ENCODE measurements at regions not wholly inside any gene's neighbourhood (a gene's known extent, or its start where the extent isn't known, plus 50 kb on each side); places are given as distances from the start of the nearest gene placed in this dataset.

GRCh38 chr6:12582421-12583110 lies 134.0 kb upstream of the PHACTR1 start:
- no peaks in the 10 kb centered on the region for H3K9me3 ChIP-seq (ENCODE audit: control insufficient read depth, low read depth, low read length)
- H3K79me2 ChIP-seq (ENCODE audit: control insufficient read depth, insufficient read depth, low read length) = no peaks in the 10 kb centered on the region
- DNase-seq (ENCODE audit: low read depth, low spot score) (no peak), FAIRE-seq (peak; percentile 23)
- H3K4me1 ChIP-seq (ENCODE audit: control insufficient read depth, extremely low read depth, insufficient read depth, low read length) = peaks cover 42% of the 10 kb centered on the region
- no peak overlapping the region for H3K9ac ChIP-seq (ENCODE audit: control insufficient read depth, extremely low read depth, insufficient read depth, low read length)
- dilution Hi-C loops (cut with MboI; ENCODE audit: extremely low pct_ligation_motif_present, low sequenced_read_pairs) = no loop called here
- H3K4me2 ChIP-seq (ENCODE audit: control insufficient read depth, extremely low read depth, insufficient read depth, low read depth, low read length) = no peak overlapping the region
- H3K27ac ChIP-seq (ENCODE audit: control insufficient read depth, insufficient read depth, low read length) = no peak overlapping the region
- TF ChIP-seq CTCF (optimal IDR thresholded peaks at IDR 0.05 in 1 of 3, IDR thresholded peaks at IDR 0.05 in 1 of 3, conservative IDR thresholded peaks at IDR 0.05 in 1 of 3; ENCODE audit: extremely low read depth in 1 of 3, insufficient read depth in 2 of 3, low read length in 3 of 3) (no peak), EZH2 (IDR thresholded peaks at IDR 0.05; ENCODE audit: low read length) (no peak)
- no peak overlapping the region for H2AFZ ChIP-seq (ENCODE audit: control insufficient read depth, low read length)
- no peaks in the 10 kb centered on the region for H3K36me3 ChIP-seq (ENCODE audit: control insufficient read depth in 2 of 2, extremely low read depth in 1 of 2, insufficient read depth in 2 of 2, low read length in 2 of 2)
- no peaks in the 10 kb centered on the region for H3K9me1 ChIP-seq (ENCODE audit: control insufficient read depth, extremely low read depth, insufficient read depth, low read length)
- no peaks in the 10 kb centered on the region for H4K20me1 ChIP-seq (ENCODE audit: control insufficient read depth, extremely low read depth, insufficient read depth, low read length)
- no peak overlapping the region for H3K4me3 ChIP-seq (ENCODE audit: control insufficient read depth in 2 of 3, extremely low read depth in 1 of 3, insufficient read depth in 2 of 3, low read depth in 1 of 3, low read length in 3 of 3)
- no peaks in the 10 kb centered on the region for H3K27me3 ChIP-seq (ENCODE audit: control insufficient read depth, extremely low read depth, insufficient read depth, low read length)

DNA sequence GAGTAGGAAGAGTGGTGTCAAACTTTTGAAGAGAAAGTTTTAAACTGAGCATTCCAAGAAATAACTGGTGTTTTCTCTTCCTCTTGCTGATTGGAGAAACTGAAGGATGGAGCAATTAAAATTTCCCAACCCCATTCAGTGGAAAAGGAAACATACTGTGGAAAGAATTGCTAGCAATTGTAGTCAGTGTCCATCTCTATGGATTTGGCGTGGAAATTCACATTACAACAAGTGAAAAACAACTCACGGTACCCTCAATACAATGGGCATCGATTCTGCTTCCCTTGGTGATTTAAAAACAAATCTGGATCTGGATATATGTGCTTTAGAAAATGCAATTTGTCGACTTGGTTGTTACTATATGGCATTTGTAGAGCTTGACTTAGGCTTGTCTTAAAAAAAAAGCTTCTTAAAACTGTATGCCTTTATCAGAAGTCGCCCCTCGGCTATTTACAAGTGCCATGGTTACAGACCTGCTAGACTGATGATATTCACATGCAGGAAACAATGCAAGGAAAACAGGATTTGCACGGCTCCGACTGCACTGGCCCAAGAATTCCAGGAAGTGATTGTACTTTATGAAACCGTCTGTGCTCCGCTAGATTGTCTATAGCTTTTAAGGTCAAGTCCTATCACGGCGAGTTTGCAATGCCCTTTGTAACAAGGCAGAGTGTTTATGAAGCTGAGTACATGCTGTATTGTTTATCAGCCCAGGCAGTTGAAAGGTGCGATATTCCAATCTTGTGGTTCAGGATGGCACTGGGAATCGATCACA lies 131.7 kb upstream of the PHACTR1 start:
- H3K4me3 ChIP-seq (ENCODE audit: control insufficient read depth in 2 of 3, extremely low read depth in 1 of 3, insufficient read depth in 2 of 3, low read depth in 1 of 3, low read length in 3 of 3) = peak overlapping the region in 1 of 3 experiments; percentile 19
- DNase-seq (ENCODE audit: low read depth, low spot score) = no peak
- H4K20me1 ChIP-seq (ENCODE audit: control insufficient read depth, extremely low read depth, insufficient read depth, low read length) = no peaks in the 10 kb centered on the region

More for the DNA sequence above, 131.7 kb upstream of the PHACTR1 start:
- Histone ChIP-seq H3K9me3 (ENCODE audit: control insufficient read depth, low read depth, low read length) (no peaks in the 10 kb centered on the region), H3K9ac (ENCODE audit: control insufficient read depth, extremely low read depth, insufficient read depth, low read length) (peak overlapping the region; percentile 39), H3K79me2 (ENCODE audit: control insufficient read depth, insufficient read depth, low read length) (no peaks in the 10 kb centered on the region), H3K9me1 (ENCODE audit: control insufficient read depth, extremely low read depth, insufficient read depth, low read length) (no peaks in the 10 kb centered on the region), H3K27ac (ENCODE audit: control insufficient read depth, insufficient read depth, low read length) (peak overlapping the region; percentile 41), H2AFZ (ENCODE audit: control insufficient read depth, low read length) (peak overlapping the region; percentile 77), H3K4me1 (ENCODE audit: control insufficient read depth, extremely low read depth, insufficient read depth, low read length) (peaks cover 23% of the 10 kb centered on the region), H3K4me2 (ENCODE audit: control insufficient read depth, extremely low read depth, insufficient read depth, low read depth, low read length) (peak overlapping the region; percentile 56), H3K27me3 (ENCODE audit: control insufficient read depth, extremely low read depth, insufficient read depth, low read length) (no peaks in the 10 kb centered on the region), H3K36me3 (ENCODE audit: control insufficient read depth in 2 of 2, extremely low read depth in 1 of 2, insufficient read depth in 2 of 2, low read length in 2 of 2) (no peaks in the 10 kb centered on the region)
- dilution Hi-C loops (cut with MboI; ENCODE audit: extremely low pct_ligation_motif_present, low sequenced_read_pairs) = no loop called here
- peak; percentile 87 for FAIRE-seq
- TF ChIP-seq CTCF (optimal IDR thresholded peaks at IDR 0.05 in 1 of 3, IDR thresholded peaks at IDR 0.05 in 1 of 3, conservative IDR thresholded peaks at IDR 0.05 in 1 of 3; ENCODE audit: extremely low read depth in 1 of 3, insufficient read depth in 2 of 3, low read length in 3 of 3) (no peak), EZH2 (IDR thresholded peaks at IDR 0.05; ENCODE audit: low read length) (no peak)
